Gastroesophageal sphincter (tissue), 3 donors: ENCODE measurements at regions not wholly inside any gene's neighbourhood (a gene's known extent, or its start where the extent isn't known, plus 50 kb on each side); places are given as distances from the start of the nearest gene placed in this dataset.
"Not testable (repeated sequence)": the region's sequence is repeated elsewhere in the genome, so short reads cannot be mapped to it uniquely, and the experiment has no call there.

Experiments
- CTCF ChIP-seq, 4 experiments: fragments of 200-600 bp in 2 of 4; fragments of 450-650 bp in 2 of 4; sonication (generic) in 1 of 4; IDR thresholded peaks; one replicate each; pipeline ENCODE4 v1.5.1; 2017 to 2019; ENCODE audit warnings: antibody characterized with exemption in 4 of 4, mild to moderate bottlenecking in 2 of 4, moderate library complexity in 2 of 4
- EP300 ChIP-seq: sonication (generic); formaldehyde crosslinking; IDR thresholded peaks from one replicate; pipeline ENCODE4 v1.6.1; 2017; ENCODE audit warnings: antibody characterized with exemption, mild to moderate bottlenecking
- POLR2A ChIP-seq, 2 donors: fragments of 450-650 bp; IDR thresholded peaks; one replicate each; pipeline ENCODE4 v1.6.1; 2017; ENCODE audit warnings: antibody characterized with exemption in 2 of 2, mild to moderate bottlenecking in 2 of 2, moderate library complexity in 1 of 2

- not testable (repeated sequence) for TF ChIP-seq CTCF (IDR thresholded peaks at IDR 0.05); EP300; POLR2A (IDR thresholded peaks at IDR 0.05)
These were observed 167.5 kb upstream of the IRS4 start for GRCh38 chrX:108903831-108904230.
